Smooth muscle cell (in vitro differentiated cells): ENCODE measurements at regions not wholly inside any gene's neighbourhood (a gene's known extent, or its start where the extent isn't known, plus 50 kb on each side); places are given as distances from the start of the nearest gene placed in this dataset.

Experiments
- DNase-seq: peaks from one replicate; lab custom pipeline; 2025; ENCODE audit not compliant: unreplicated experiment; lab: John Stamatoyannopoulos, UW
- H2AFZ ChIP-seq: fragments of 200-600 bp; sonication (generic); 2 replicates; pipeline ENCODE4 v1.6.0; 2016; ENCODE audit warnings: antibody characterized with exemption, low read depth, mild to moderate bottlenecking
- H3F3A ChIP-seq: fragments of 200-600 bp; sonication (generic); 2 replicates; pipeline ENCODE4 v1.6.0; 2017; ENCODE audit warnings: antibody characterized with exemption, low read depth
- H3K27ac ChIP-seq: fragments of 200-600 bp; sonication (generic); 2 replicates; pipeline ENCODE4 v1.5.1; 2016; ENCODE audit warnings: low read depth, mild to moderate bottlenecking
- H3K27me3 ChIP-seq: fragments of 200-600 bp; sonication (generic); 2 replicates; pipeline ENCODE4 v1.6.1; 2016; ENCODE audit warnings: low read depth, mild to moderate bottlenecking
- H3K36me3 ChIP-seq: fragments of 200-600 bp; sonication (generic); 2 replicates; pipeline ENCODE4 v1.5.1; 2016; ENCODE audit warnings: low read depth
- H3K4me1 ChIP-seq: fragments of 200-600 bp; sonication (generic); 2 replicates; pipeline ENCODE4 v1.5.1; 2016; ENCODE audit warnings: low read depth
- H3K4me2 ChIP-seq: fragments of 200-600 bp; sonication (generic); 2 replicates; pipeline ENCODE4 v1.6.0; 2016; ENCODE audit warnings: mild to moderate bottlenecking
- H3K4me3 ChIP-seq: fragments of 200-600 bp; sonication (generic); 2 replicates; pipeline ENCODE4 v1.5.1; 2016; ENCODE audit warnings: mild to moderate bottlenecking
- H3K79me2 ChIP-seq: fragments of 200-600 bp; sonication (generic); 2 replicates; pipeline ENCODE4 v1.6.0; 2016; ENCODE audit warnings: low read depth, mild to moderate bottlenecking
- H3K9ac ChIP-seq: fragments of 200-600 bp; sonication (generic); 2 replicates; pipeline ENCODE4 v1.6.0; 2016; ENCODE audit warnings: low read depth
- H3K9me3 ChIP-seq: fragments of 200-600 bp; sonication (generic); replicated peaks from 2 replicates; pipeline ENCODE4 v1.5.1; 2016; ENCODE audit warnings: low read depth
- H4K20me1 ChIP-seq: fragments of 200-600 bp; sonication (generic); 2 replicates; pipeline ENCODE4 v1.6.0; 2016; ENCODE audit warnings: low read depth
- CTCF ChIP-seq: fragments of 200-600 bp; sonication (generic); IDR thresholded peaks from 2 replicates; pipeline ENCODE4 v1.5.1; 2017; ENCODE audit warnings: borderline replicate concordance, mild to moderate bottlenecking, antibody characterized with exemption; ENCODE audit not compliant: insufficient read depth, poor library complexity, severe bottlenecking
- WGBS: methylation state at CpG from one replicate; pipeline ENCODE4 v1.1.7; 2016; ENCODE audit warnings: low lambda C conversion rate; 5-methylcytosine and 5-hydroxymethylcytosine counted together

- H3K4me3 ChIP-seq, result no peak overlapping the region
- peak overlapping the region; percentile 22 for H3K4me2 ChIP-seq
- H2AFZ ChIP-seq, result no peak overlapping the region
- no peaks in the 10 kb centered on the region for H4K20me1 ChIP-seq
- no peak for DNase-seq
- H3K9me3 ChIP-seq, result no peaks in the 10 kb centered on the region
- H3K36me3 ChIP-seq, result no peaks in the 10 kb centered on the region
- TF ChIP-seq CTCF, result no peak
- no peaks in the 10 kb centered on the region for H3K79me2 ChIP-seq
- peak overlapping the region; percentile 37 for H3K27ac ChIP-seq
- H3K4me1 ChIP-seq, result peaks cover 3% of the 10 kb centered on the region
- WGBS, result 20% methylated on average over 9 of the region's 9 CpGs
- H3K9ac ChIP-seq, result no peak overlapping the region
- H3K27me3 ChIP-seq, result no peaks in the 10 kb centered on the region
- H3F3A ChIP-seq, result peaks cover 4% of the 10 kb centered on the region
Observed at GRCh38 chr18:55097456-55098170, 138.4 kb upstream of the CCDC68 start.

- H4K20me1 ChIP-seq, result no peaks in the 10 kb centered on the region
- no peaks in the 10 kb centered on the region for H3K79me2 ChIP-seq
- H3K4me2 ChIP-seq, result no peak overlapping the region
- H3K4me1 ChIP-seq, result peaks cover 3% of the 10 kb centered on the region
- H3K27me3 ChIP-seq, result no peaks in the 10 kb centered on the region
- no peak for DNase-seq
- H3K4me3 ChIP-seq, result no peak overlapping the region
- 58% methylated on average over 10 of the region's 10 CpGs for WGBS
- peaks cover 4% of the 10 kb centered on the region for H3F3A ChIP-seq
- H3K9me3 ChIP-seq, result no peaks in the 10 kb centered on the region
- H3K36me3 ChIP-seq, result no peaks in the 10 kb centered on the region
- no peak overlapping the region for H3K9ac ChIP-seq
- no peak overlapping the region for H3K27ac ChIP-seq
- H2AFZ ChIP-seq, result no peak overlapping the region
- TF ChIP-seq CTCF, result peak; percentile 39
Observed at GRCh38 chr18:55096263-55096951, 137.1 kb upstream of the CCDC68 start.

GRCh38 chr18:55095584-55095983 is 136.3 kb upstream of the CCDC68 start:
- no peaks in the 10 kb centered on the region for H3K27me3 ChIP-seq
- H3K4me3 ChIP-seq, result no peak overlapping the region
- 77% methylated on average over 3 of the region's 3 CpGs for WGBS
- H2AFZ ChIP-seq, result no peak overlapping the region
- H3K9ac ChIP-seq, result no peak overlapping the region
- peaks cover 4% of the 10 kb centered on the region for H3F3A ChIP-seq
- DNase-seq, result no peak
- TF ChIP-seq CTCF, result no peak
- H4K20me1 ChIP-seq, result no peaks in the 10 kb centered on the region
- H3K36me3 ChIP-seq, result no peaks in the 10 kb centered on the region
- no peaks in the 10 kb centered on the region for H3K4me1 ChIP-seq
- no peak overlapping the region for H3K4me2 ChIP-seq
- H3K9me3 ChIP-seq, result no peaks in the 10 kb centered on the region
- no peak overlapping the region for H3K27ac ChIP-seq
- H3K79me2 ChIP-seq, result no peaks in the 10 kb centered on the region
